Kidney (tissue), 13 donors: ENCODE measurements at regions not wholly inside any gene's neighbourhood (a gene's known extent, or its start where the extent isn't known, plus 50 kb on each side); places are given as distances from the start of the nearest gene placed in this dataset.

Source experiments
- DNase-seq, 5 donors: peaks; one replicate each; pipeline ENCODE4 v3.0.0-alpha.2; 2013 to 2020
- FAIRE-seq: peaks from 2 replicates; lab custom pipeline; 2012; peaks lifted over from hg19 to GRCh38; lab: Jason Lieb, UNC
- H3K27ac ChIP-seq, 2 donors: one replicate each; pipeline ENCODE4 v1.7.0; 2013; ENCODE audit warnings: low read depth in 2 of 2, low read length in 2 of 2, inconsistent platforms in 1 of 2
- H3K27me3 ChIP-seq: one replicate; pipeline ENCODE4 v1.7.1; 2013; ENCODE audit warnings: low read length, inconsistent platforms; ENCODE audit not compliant: control insufficient read depth, insufficient read depth
- H3K36me3 ChIP-seq, 3 donors: one replicate each; pipeline versions ENCODE4 v1.7.0 to v1.7.1; 2013; ENCODE audit warnings: low read length in 3 of 3, control low read depth in 1 of 3, inconsistent platforms in 1 of 3; ENCODE audit not compliant: insufficient read depth in 3 of 3, control insufficient read depth in 2 of 3
- H3K4me1 ChIP-seq, 3 donors: one replicate each; pipeline versions ENCODE4 v1.7.0 to v1.7.1; 2013; ENCODE audit warnings: low read length in 3 of 3, inconsistent platforms in 1 of 3, low read depth in 1 of 3; ENCODE audit not compliant: control insufficient read depth in 2 of 3, insufficient read depth in 2 of 3
- H3K4me3 ChIP-seq, 3 donors: one replicate each; pipeline versions ENCODE4 v1.7.0 to v1.8.1; 2013; ENCODE audit warnings: low read length in 3 of 3, control low read depth in 1 of 3, inconsistent platforms in 1 of 3
- H3K9ac ChIP-seq, 3 donors: one replicate each; pipeline versions ENCODE4 v1.7.0 to v1.7.1; 2013; ENCODE audit warnings: low read length in 3 of 3, control low read depth in 1 of 3, inconsistent platforms in 1 of 3
- H3K9me3 ChIP-seq, 3 donors: one replicate each; pipeline versions ENCODE4 v1.7.0 to v1.7.1; 2013; ENCODE audit warnings: low read length in 3 of 3, control low read depth in 1 of 3, inconsistent platforms in 1 of 3; ENCODE audit not compliant: control insufficient read depth in 2 of 3, insufficient read depth in 1 of 3
- CTCF ChIP-seq: IDR thresholded peaks from 3 replicates; pipeline ENCODE4 v1.5.1; 2012; ENCODE audit warnings: mild to moderate bottlenecking, moderate library complexity, borderline replicate concordance; ENCODE audit not compliant: insufficient read depth; ENCODE audit errors: extremely low read depth
- intact Hi-C: fragments of 100-400 bp; cut with DNase I; formaldehyde crosslinking; loops from one replicate; pipeline ENCODE4 v1.11.1; 2022
- donor health status: control.
- donor health status: control.
- donor health status: control.
- donor health status: control.
- donor health status: control.
- donor health status: DM: yes; HTN: yes; CAD: no.
- donor health status: Normal renal cell carcinoma (clear cell type).

DNA sequence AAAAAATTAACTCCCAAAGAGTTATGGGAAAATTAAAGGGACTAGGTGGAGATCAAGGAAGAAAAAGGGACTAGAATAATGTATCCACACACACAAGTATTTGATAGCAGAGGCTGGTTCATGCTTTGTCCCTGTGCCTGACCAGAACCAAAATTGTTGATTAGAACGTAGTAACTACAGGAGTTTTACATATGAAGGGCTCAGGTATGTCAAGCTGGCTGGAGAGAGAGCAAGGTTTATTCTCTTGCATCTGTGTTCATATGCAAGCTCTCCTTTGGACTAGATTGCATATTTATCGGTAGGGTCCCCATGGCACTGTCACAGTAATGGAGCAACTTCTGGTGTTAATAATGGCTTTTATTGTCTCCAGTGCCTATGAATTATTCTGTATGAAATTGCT is 239.9 kb upstream of the TRPM3 start:
- no peaks in the 10 kb centered on the region for H3K27me3 ChIP-seq
- FAIRE-seq = no peak
- no peaks in the 10 kb centered on the region for H3K36me3 ChIP-seq
- no peak overlapping the region for H3K9ac ChIP-seq
- no peaks in the 10 kb centered on the region for H3K9me3 ChIP-seq
- TF ChIP-seq CTCF = no peak
- no peaks in the 10 kb centered on the region for H3K4me1 ChIP-seq
- intact Hi-C loops = no loop called here
- no peak overlapping the region for H3K4me3 ChIP-seq
- no peak overlapping the region for H3K27ac ChIP-seq
- DNase-seq = no peak

- Histone ChIP-seq H3K36me3 (no peaks in the 10 kb centered on the region), H3K27ac (no peak overlapping the region), H3K27me3 (no peaks in the 10 kb centered on the region), H3K4me1 (no peaks in the 10 kb centered on the region), H3K9ac (no peak overlapping the region), H3K9me3 (no peaks in the 10 kb centered on the region), H3K4me3 (no peak overlapping the region)
- intact Hi-C loops = no loop called here
- TF ChIP-seq CTCF = no peak
- FAIRE-seq = no peak
- DNase-seq = peak in 1 of 5 donors; percentile 11
Observed at GRCh38 chr9:71357346-71357745, 235.9 kb upstream of the TRPM3 start.

GRCh38 chr9:71355884-71356283 is 234.5 kb upstream of the TRPM3 start:
- H3K27me3 ChIP-seq = no peaks in the 10 kb centered on the region
- TF ChIP-seq CTCF = no peak
- no peak overlapping the region for H3K9ac ChIP-seq
- DNase-seq (peak in 2 of 5 donors; percentile 3 to 21), FAIRE-seq (no peak)
- no peak overlapping the region for H3K4me3 ChIP-seq
- H3K9me3 ChIP-seq = no peaks in the 10 kb centered on the region
- intact Hi-C loops = no loop called here
- H3K27ac ChIP-seq = no peak overlapping the region
- no peaks in the 10 kb centered on the region for H3K36me3 ChIP-seq
- H3K4me1 ChIP-seq = no peaks in the 10 kb centered on the region

GRCh38 chr9:71353720-71354119 is 232.3 kb upstream of the TRPM3 start:
- H3K27ac ChIP-seq = no peak overlapping the region
- no peaks in the 10 kb centered on the region for H3K9me3 ChIP-seq
- H3K4me1 ChIP-seq = no peaks in the 10 kb centered on the region
- FAIRE-seq (no peak), DNase-seq (no peak)
- no peak overlapping the region for H3K4me3 ChIP-seq
- no peak overlapping the region for H3K9ac ChIP-seq
- no peak for TF ChIP-seq CTCF
- no peaks in the 10 kb centered on the region for H3K27me3 ChIP-seq
- intact Hi-C loops = no loop called here
- H3K36me3 ChIP-seq = no peaks in the 10 kb centered on the region
